Suprapubic skin (tissue), 4 donors: ENCODE measurements at regions not wholly inside any gene's neighbourhood (a gene's known extent, or its start where the extent isn't known, plus 50 kb on each side); places are given as distances from the start of the nearest gene placed in this dataset.

Experiments used
- DNase-seq, 2 donors: peaks; one replicate each; pipeline ENCODE4 v3.0.0-alpha.2; 2019; ENCODE audit warnings: low spot score in 2 of 2
- H3K27ac ChIP-seq: fragments of 200-600 bp; sonication (generic); one replicate; pipeline ENCODE4 v1.5.1; 2019
- H3K27me3 ChIP-seq: fragments of 200-600 bp; sonication (generic); one replicate; pipeline ENCODE4 v1.5.1; 2019
- H3K36me3 ChIP-seq: fragments of 200-600 bp; sonication (generic); one replicate; pipeline ENCODE4 v1.5.1; 2019
- H3K4me1 ChIP-seq: fragments of 200-600 bp; sonication (generic); one replicate; pipeline ENCODE4 v1.5.1; 2019
- H3K4me3 ChIP-seq: fragments of 200-600 bp; sonication (generic); one replicate; pipeline ENCODE4 v1.5.1; 2019; ENCODE audit warnings: mild to moderate bottlenecking
- H3K9me3 ChIP-seq: fragments of 200-600 bp; sonication (generic); one replicate; pipeline ENCODE4 v1.5.1; 2019
- CTCF ChIP-seq, 2 donors: fragments of 200-600 bp in 1 of 2; fragments of 450-650 bp in 1 of 2; sonication (generic) in 1 of 2; IDR thresholded peaks; one replicate each; pipeline ENCODE4 v1.5.1; 2016 to 2019; ENCODE audit warnings: antibody characterized with exemption in 2 of 2, mild to moderate bottlenecking in 1 of 2, moderate library complexity in 1 of 2
- EP300 ChIP-seq: sonication (generic); formaldehyde crosslinking; IDR thresholded peaks from one replicate; pipeline ENCODE4 v1.6.1; 2017; ENCODE audit warnings: antibody characterized with exemption
- POLR2A ChIP-seq, 2 donors: fragments of 450-650 bp; IDR thresholded peaks; one replicate each; pipeline ENCODE4 v1.6.1; 2017; ENCODE audit warnings: antibody characterized with exemption in 2 of 2, mild to moderate bottlenecking in 2 of 2, moderate library complexity in 2 of 2
- POLR2AphosphoS5 ChIP-seq, 3 donors: sonication (generic); formaldehyde crosslinking; IDR thresholded peaks; one replicate each; pipeline ENCODE4 v1.6.1; 2017; ENCODE audit warnings: antibody characterized with exemption in 3 of 3
- WGBS: methylation state at CpG from one replicate; pipeline ENCODE4 v1.1.5; 2018; 5-methylcytosine and 5-hydroxymethylcytosine counted together

GRCh38 chr5:15064396-15064795 lies 192.8 kb upstream of the ANKH start:
- no peak overlapping the region for H3K27ac ChIP-seq
- no peaks in the 10 kb centered on the region for H3K9me3 ChIP-seq
- DNase-seq, result no peak
- no peaks in the 10 kb centered on the region for H3K27me3 ChIP-seq
- TF ChIP-seq EP300 (no peak), POLR2A (IDR thresholded peaks at IDR 0.05) (no peak)
- H3K36me3 ChIP-seq, result no peaks in the 10 kb centered on the region
- H3K4me3 ChIP-seq, result no peak overlapping the region
- 87% methylated on average over 2 of the region's 2 CpGs for WGBS
- no peaks in the 10 kb centered on the region for H3K4me1 ChIP-seq

- no peaks in the 10 kb centered on the region for H3K9me3 ChIP-seq
- DNase-seq, result no peak
- H3K27ac ChIP-seq, result no peak overlapping the region
- TF ChIP-seq EP300 (no peak), POLR2AphosphoS5 (IDR thresholded peaks at IDR 0.05) (no peak), POLR2A (IDR thresholded peaks at IDR 0.05) (no peak), CTCF (IDR thresholded peaks at IDR 0.05) (no peak)
- no peaks in the 10 kb centered on the region for H3K36me3 ChIP-seq
- no peaks in the 10 kb centered on the region for H3K4me1 ChIP-seq
- WGBS, result 67% methylated on average over 2 of the region's 6 CpGs
- H3K4me3 ChIP-seq, result no peak overlapping the region
- H3K27me3 ChIP-seq, result no peaks in the 10 kb centered on the region
Measured at GRCh38 chr5:15056988-15057592, 185.5 kb upstream of the ANKH start.

- Histone ChIP-seq H3K27me3 (no peaks in the 10 kb centered on the region), H3K36me3 (no peaks in the 10 kb centered on the region), H3K4me1 (no peaks in the 10 kb centered on the region), H3K4me3 (no peak overlapping the region), H3K27ac (no peak overlapping the region), H3K9me3 (no peaks in the 10 kb centered on the region)
- DNase-seq, result no peak
- TF ChIP-seq CTCF (IDR thresholded peaks at IDR 0.05), result no peak
- no peak for TF ChIP-seq EP300
- no peak for TF ChIP-seq POLR2A (IDR thresholded peaks at IDR 0.05)
- no peak for TF ChIP-seq POLR2AphosphoS5 (IDR thresholded peaks at IDR 0.05)
- WGBS, result 84% methylated on average over 3 of the region's 3 CpGs
Measured at GRCh38 chr5:15044521-15044920, 172.9 kb upstream of the ANKH start.

GRCh38 chr5:15037247-15037908 lies 165.8 kb upstream of the ANKH start:
- Histone ChIP-seq H3K4me3 (no peak overlapping the region), H3K9me3 (peaks cover 5% of the 10 kb centered on the region), H3K27me3 (no peaks in the 10 kb centered on the region), H3K27ac (no peak overlapping the region), H3K4me1 (no peaks in the 10 kb centered on the region), H3K36me3 (no peaks in the 10 kb centered on the region)
- TF ChIP-seq EP300 (no peak), CTCF (IDR thresholded peaks at IDR 0.05) (no peak), POLR2A (IDR thresholded peaks at IDR 0.05) (no peak), POLR2AphosphoS5 (IDR thresholded peaks at IDR 0.05) (no peak)
- WGBS, result 80% methylated on average over 4 of the region's 4 CpGs
- DNase-seq, result no peak

GRCh38 chr5:15034379-15034778 lies 162.8 kb upstream of the ANKH start:
- no peaks in the 10 kb centered on the region for H3K36me3 ChIP-seq
- 78% methylated on average over 5 of the region's 5 CpGs for whole genome bisulfite sequencing
- peaks cover 5% of the 10 kb centered on the region for H3K9me3 ChIP-seq
- no peaks in the 10 kb centered on the region for H3K27me3 ChIP-seq
- TF ChIP-seq POLR2AphosphoS5 (IDR thresholded peaks at IDR 0.05) (no peak), POLR2A (IDR thresholded peaks at IDR 0.05) (no peak), EP300 (no peak), CTCF (IDR thresholded peaks at IDR 0.05) (no peak)
- H3K27ac ChIP-seq, result no peak overlapping the region
- H3K4me1 ChIP-seq, result no peaks in the 10 kb centered on the region
- no peak overlapping the region for H3K4me3 ChIP-seq
- DNase-seq, result no peak
